GM18520 (cell line): ENCODE measurements at regions not wholly inside any gene's neighbourhood (a gene's known extent, or its start where the extent isn't known, plus 50 kb on each side); places are given as distances from the start of the nearest gene placed in this dataset.
"Not testable (repeated sequence)": the region's sequence is repeated elsewhere in the genome, so short reads cannot be mapped to it uniquely, and the experiment has no call there.

Source experiments
- ATAC-seq: cut with Tn5 transposase; IDR thresholded peaks from one replicate; pipeline ENCODE4 v1.9.1; 2021; ENCODE audit not compliant: unreplicated experiment

GRCh38 chrX:109184506-109185139, 297.3 kb downstream of the GUCY2F start:
- ATAC-seq: peak; percentile 68

DNA sequence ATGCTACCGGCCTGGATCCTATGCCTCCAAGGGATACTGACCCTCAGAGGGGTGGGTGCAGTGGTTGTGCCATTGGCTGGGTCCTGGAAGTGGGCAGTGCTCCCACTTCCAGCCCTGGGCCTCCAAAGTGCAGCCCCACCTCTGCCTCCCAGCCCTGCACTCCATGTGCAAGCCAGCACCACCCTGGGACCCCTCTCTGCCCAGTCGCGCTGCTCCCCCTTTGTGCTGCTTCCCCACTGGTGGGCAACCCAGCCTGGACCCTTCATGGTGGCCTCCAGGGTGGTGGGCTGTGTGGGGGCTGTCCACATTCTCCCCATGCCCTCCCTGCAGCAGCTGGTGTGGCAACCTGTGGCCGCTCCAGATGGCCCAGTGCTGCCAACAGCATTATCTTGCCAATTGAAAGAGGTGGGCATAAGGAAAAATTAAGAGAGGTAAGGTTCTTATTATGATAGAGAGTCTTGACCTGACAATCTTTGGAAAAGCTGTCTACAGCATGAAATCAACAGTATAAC, 309.7 kb downstream of the GUCY2F start:
- no peak for ATAC-seq

- no peak for ATAC-seq
Measured at GRCh38 chrX:109155161-109155560, 326.7 kb downstream of the GUCY2F start.

- not testable (repeated sequence) for ATAC-seq
Measured at GRCh38 chrX:109144173-109144572, 337.7 kb downstream of the GUCY2F start.

DNA sequence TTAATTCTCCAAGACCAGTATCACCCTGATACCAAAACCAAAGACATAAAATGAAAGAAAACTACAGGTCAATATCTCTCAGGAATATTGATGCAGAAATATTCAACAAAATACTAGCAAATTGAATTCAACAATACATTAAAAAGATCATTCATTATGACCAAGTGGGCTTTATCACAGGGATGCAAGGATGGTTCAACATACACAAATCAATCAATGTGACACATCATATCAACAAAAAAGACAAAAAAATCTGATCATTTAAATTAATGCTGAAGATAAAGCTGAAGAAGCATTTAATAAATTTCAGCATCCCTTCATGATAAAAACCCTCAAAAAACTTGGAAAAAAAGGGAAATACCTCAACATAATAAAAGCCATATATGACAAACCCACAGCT, 341.4 kb downstream of the GUCY2F start:
- ATAC-seq: no peak

GRCh38 chrX:109134777-109135176, 347.1 kb downstream of the GUCY2F start:
- no peak for ATAC-seq

GRCh38 chrX:109125304-109125703, 356.6 kb downstream of the GUCY2F start:
- no peak for ATAC-seq

DNA sequence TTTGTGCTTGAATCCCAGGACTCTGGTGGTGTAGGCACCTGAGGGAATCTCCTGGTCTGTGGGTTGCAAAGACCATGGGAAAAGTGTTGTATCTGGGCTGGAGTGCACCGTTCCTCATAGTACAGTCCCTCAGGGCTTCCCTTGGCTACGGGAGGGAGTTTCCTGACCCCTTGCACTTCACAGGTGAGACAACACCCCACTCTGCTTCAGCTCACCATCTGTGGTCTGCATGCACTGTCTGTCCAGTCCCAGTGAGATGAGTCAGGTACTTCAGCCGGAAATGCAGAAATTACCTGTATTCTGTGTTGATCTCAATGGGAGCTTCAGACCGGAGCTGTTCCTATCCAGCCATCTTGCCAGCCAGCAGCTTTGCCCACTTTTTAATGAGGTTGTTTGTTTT, 353.0 kb upstream of the IRS4 start:
- no peak for ATAC-seq

- no peak for ATAC-seq
Measured at GRCh38 chrX:109077788-109078187, 341.4 kb upstream of the IRS4 start.

DNA sequence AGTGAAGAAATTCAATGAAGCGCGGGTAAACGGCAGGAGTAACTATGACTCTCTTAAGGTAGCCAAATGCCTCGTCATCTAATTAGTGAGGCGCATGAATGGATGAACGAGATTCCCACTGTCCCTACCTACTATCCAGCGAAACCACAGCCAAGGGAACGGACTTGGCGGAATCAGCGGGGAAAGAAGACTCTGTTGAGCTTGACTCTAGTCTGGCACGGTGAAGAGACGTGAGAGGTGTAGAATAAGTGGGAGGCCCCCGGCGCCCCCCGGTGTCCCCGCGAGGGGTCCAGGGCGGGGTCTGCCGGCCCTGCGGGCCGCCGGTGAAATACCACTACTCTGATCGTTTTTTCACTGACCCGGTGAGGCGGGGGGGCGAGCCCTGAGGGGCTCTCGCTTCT, 317.8 kb upstream of the IRS4 start:
- not testable (repeated sequence) for ATAC-seq

GRCh38 chrX:109049903-109050302, 313.5 kb upstream of the IRS4 start:
- no peak for ATAC-seq

- ATAC-seq: no peak
Measured at GRCh38 chrX:109049416-109049815, 313.1 kb upstream of the IRS4 start.

- no peak for ATAC-seq
Measured at GRCh38 chrX:109040057-109040456, 303.7 kb upstream of the IRS4 start.

- ATAC-seq: peak; percentile 89
Measured at GRCh38 chrX:109036624-109037023, 300.3 kb upstream of the IRS4 start.

DNA sequence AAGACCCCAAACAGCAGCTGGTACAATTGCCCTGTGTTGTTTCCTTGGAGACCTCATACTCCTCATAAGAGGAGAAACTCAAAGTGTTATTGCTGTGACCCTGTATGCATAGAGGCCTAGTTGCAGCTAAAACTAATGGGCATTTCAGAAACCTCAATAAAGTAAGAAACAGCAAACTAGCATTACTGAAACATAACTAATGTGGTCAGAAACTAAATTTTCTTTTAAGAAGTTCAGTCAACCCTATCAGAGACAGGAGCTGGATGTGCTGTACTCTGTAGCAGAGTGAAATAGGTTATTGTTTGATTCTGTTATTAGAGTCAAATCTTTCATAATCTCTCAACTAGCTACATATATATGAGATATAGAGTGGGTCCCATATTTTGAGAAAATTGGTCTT, 257.5 kb upstream of the IRS4 start:
- no peak for ATAC-seq

DNA sequence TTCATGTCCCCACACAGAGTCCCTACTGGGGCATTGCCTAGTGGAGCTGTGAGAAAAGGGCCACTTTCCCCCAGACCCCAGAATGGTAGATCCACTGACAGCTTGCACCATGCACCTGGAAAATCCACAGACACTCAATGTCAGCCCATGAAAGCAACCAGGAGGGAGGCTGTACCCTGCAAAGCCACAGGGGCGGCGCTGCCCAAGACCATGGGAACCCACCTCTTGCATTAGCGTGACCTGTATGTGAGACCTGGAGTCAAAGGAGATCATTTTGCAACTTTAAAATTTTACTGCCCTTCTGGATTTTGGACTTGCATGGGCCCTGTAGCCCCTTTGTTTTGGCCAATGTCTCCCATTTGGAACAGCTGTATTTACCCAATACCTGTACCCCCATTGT, 236.5 kb upstream of the IRS4 start:
- ATAC-seq: not testable (repeated sequence)

GRCh38 chrX:108947205-108947604, 210.8 kb upstream of the IRS4 start:
- ATAC-seq: no peak

DNA sequence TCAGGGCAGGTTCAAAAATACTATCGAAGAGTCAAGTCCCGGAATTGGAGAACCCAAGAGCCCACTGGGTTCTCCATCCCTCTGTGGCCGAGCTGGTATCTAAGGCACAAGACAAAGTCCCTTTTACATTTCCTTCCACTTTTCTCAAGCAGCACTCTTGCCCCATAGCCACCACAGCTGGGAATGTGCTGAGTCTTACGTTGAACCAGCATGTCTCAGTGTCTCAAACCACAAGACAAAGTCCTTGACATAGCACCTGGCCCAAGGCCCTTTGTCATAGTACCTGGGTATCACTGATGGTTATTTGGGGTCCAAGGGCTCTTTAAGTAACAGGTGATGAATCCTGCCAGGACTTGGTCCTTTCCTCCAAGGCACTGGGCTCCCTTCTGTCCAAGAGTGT, 210.2 kb upstream of the IRS4 start:
- ATAC-seq: no peak

DNA sequence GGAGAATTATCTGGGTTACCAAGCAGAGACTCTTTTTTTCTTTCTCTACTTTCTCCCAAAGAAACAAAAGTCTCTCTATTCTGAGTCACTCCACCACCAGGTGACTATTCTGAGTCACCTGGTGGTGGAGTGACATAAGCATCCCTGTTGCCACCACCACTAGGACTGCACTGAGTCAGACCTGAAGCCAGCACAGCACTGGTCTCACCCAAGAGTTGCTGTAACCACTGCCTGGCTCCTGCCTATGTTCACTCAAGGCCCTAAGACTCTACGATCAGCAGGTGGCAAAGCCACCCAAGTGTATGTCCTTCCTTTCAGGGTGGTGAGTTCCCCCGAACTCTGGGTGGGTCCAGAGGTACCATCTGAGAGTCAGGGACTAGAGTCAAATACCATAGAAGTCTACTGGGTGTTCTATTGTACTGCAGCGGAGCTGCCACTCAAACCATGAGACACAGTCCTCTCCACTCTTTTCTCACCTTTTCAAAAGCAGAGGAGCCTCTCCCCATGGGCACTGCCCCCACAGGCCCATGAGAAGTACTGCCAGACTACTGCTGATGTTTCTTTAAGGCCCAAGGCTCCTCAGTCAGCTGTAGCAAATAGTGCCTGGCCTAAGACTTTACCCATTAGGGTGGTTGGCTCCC, 209.6 kb upstream of the IRS4 start:
- peak; percentile 80 for ATAC-seq

GRCh38 chrX:108914791-108915190, 178.4 kb upstream of the IRS4 start:
- no peak for ATAC-seq

DNA sequence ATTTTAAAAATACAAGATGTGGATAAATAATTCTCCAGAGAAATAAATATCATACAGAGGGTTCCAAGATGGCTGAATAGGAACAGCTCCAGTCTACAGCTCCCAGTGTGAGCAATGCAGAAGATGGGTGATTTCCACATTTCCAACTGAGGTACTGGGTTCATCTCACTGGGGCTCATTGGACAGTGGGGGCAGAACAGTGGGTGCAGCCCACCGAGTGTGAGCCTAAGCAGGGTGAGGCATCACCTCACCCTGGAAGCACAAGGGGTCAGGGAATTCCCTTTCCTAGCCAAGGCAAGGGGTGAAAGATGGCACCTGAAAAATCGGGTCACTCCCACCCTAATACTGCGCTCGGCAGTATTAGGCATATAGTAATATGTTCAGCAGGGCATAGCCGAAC, 167.5 kb upstream of the IRS4 start:
- not testable (repeated sequence) for ATAC-seq

GRCh38 chrX:108900333-108900732, 164.0 kb upstream of the IRS4 start:
- no peak for ATAC-seq

GRCh38 chrX:108896349-108896748, 160.0 kb upstream of the IRS4 start:
- ATAC-seq: not testable (repeated sequence)
